HG02840 (cell line): ENCODE measurements at regions not wholly inside any gene's neighbourhood (a gene's known extent, or its start where the extent isn't known, plus 50 kb on each side); places are given as distances from the start of the nearest gene placed in this dataset.

Experiments used
- ATAC-seq: cut with Tn5 transposase; IDR thresholded peaks from one replicate; pipeline ENCODE4 v1.9.1; 2021; ENCODE audit warnings: mild to moderate bottlenecking, moderate library complexity, moderate number of reproducible peaks; ENCODE audit not compliant: unreplicated experiment, low FRiP score

DNA sequence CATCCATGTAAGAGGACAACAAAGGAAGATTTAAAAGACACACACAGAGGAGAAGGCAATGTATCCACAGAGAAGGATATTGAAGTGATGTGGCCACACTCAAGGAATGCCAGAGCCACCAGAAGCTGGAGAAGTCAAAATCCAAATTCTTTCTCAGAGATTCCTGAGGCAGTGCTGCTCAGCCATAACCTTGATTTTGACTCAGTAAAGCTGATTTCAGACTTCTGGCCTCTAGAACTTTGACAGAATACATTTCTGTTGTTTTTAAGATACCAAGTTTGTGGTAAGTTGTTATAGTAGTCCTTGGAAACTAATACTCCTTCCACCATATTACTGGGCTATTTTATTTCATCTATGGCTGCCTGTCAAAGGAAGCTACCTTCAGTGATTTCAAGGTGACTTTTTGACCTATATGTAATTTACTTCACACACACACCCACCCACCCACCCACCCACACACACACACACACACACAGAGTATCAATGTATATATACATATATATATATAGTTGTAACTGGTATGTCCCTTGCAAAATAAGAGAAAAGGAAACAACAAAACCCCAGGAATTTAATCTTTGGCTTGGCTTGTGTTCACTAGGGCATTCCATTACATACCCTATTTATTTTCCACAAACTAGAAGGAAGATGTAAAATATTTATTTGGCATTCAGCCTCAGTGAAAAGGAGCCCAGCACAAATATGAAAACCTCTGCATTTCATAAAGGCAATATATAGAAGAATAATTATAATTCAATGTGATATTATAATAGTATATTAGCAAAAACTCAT, 142.1 kb upstream of the PTGFR start:
- ATAC-seq: no peak

- no peak for ATAC-seq
Observed at GRCh38 chr1:78351551-78352216, 139.1 kb upstream of the PTGFR start.

GRCh38 chr1:78355656-78356055, 135.1 kb upstream of the PTGFR start:
- no peak for ATAC-seq

DNA sequence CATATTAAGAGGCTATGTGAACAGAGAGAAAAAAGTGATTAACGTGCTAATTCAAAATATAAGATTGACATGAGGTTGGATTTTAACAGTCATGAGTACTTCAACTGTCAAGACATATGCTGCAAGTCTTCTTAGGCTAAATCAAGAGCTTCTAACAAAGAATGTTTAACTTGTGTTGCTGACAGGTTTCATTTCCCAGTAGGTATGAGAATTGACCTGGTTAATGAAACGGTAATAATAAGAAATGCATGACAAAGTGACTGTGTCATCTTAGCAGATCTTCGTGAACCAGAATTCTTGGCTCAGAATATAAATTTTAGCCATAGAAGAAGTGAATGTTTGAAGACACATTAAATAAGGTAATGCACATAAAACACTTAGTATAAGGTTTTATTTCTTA, 132.6 kb upstream of the PTGFR start:
- no peak for ATAC-seq

GRCh38 chr1:78359666-78360065, 131.1 kb upstream of the PTGFR start:
- no peak for ATAC-seq

DNA sequence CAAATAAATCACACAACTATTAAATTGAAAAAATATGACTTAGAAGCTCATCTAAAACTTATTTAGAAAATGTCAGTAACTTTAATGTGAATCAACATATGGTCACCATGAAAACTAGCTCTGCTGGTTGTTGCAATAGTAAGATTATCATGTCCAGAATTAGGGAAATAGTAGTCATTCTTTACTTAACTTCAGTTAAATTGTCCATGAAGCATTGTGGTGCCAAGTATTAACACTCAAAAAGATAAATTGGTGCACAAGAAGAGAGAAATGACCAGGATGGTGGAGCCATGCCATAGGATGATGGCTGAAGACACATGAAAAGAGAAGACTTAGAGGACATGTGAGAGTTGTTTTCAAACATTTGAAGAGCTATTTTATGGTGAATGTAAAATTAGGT, 130.2 kb upstream of the PTGFR start:
- no peak for ATAC-seq

- no peak for ATAC-seq
Observed at GRCh38 chr1:78367700-78368099, 123.1 kb upstream of the PTGFR start.

DNA sequence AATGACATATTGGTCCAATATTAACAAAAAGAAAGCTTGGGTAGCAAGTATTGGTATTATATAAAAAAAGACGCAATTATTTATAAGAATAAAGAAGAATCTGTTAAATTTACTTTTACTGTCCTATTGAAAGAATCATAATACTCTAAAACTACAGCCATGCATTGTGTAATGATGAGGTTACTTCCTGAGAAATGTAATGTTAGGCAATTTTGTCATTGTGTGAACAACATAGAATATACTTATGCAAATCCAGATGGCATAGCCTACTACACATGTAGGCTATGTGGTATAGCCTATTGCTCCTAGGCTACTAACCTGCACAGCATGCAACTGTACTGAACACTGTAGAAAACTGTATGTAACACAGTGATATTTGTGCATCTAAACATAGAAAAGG, 121.2 kb upstream of the PTGFR start:
- no peak for ATAC-seq

DNA sequence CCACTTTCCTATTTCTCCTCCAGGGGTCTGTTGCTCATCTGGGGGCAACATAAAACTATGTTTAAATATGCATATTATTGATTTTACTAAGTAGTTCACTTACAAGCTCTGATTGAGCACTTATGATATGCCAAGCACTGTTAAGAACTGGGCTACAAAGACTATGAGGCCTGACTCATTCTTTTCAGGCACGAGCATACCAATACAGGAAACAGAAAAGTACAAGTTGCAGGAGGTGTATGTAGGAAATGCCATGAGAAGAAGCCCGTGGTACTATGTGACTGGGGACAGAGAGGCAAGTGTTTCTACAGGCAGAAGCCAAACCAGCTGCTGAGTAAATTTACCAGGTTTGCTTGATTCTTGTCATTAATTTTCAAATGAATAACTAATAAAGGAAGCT, 120.4 kb upstream of the PTGFR start:
- ATAC-seq: peak; percentile 64

- ATAC-seq: peak; percentile 72
Observed at GRCh38 chr1:78370779-78371482, 119.8 kb upstream of the PTGFR start.

DNA sequence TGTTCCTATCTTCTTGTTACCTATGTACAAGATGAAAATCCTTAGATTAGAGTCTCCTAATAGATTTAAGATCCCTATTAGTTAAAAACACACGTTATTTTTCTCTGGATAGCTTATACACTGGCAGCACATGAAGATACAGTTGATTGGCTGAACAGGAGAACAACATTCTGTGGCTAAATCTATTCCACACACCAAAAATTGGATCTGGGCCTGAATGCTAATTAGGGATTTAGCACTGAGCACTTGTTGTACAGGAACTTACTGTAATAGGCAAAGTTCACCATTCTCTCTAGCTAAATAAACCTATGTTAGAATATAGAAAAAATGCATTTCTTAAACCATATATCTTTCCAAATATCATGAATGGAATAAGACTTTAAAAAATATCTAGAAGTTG, 117.1 kb upstream of the PTGFR start:
- no peak for ATAC-seq

DNA sequence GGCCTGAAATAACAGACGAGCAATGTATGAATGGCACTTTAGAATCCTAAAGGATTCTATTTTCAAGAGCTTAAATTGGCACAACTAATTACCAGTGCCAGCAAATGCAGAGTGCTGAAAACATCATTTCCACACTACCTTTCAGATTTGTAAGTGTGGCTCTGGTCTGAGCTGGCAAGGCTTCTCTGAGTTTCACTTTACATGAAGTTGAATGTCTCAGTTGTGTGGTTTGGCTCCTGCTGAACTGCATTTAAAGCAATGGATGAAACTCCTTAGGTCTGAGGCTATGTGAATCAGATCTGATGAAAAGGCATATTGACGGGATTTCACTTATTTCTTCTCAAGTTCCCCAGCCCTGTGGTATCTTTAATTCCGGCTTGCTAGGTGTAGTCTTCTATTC, 114.8 kb upstream of the PTGFR start:
- no peak for ATAC-seq

DNA sequence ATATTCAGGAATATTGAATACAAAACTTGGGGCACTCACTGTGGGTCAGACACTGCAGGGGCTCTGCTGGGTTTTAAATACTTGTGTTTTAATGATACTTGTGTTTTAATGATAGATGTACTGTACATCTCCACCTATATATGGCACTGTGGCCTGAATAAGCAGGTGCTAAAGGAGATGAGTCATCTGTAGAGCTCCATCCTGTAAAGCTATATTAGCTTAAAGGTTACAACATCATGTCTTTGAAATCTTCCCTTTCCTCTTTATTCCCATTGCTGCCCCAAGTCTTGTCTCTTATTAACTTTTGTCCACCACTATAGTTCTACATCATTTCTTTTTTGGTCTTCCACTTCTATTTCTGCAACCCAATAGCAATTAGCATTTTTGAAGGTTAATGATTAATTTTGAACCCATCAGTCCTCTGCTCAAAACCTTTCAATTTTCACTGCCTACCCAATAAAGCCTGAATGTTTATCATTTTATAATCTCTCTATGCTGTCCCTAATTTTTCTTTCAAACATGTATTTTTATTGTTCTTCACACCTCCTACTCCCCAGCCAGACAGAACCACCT, 113.3 kb upstream of the PTGFR start:
- peak; percentile 97 for ATAC-seq

GRCh38 chr1:78383923-78384322, 106.9 kb upstream of the PTGFR start:
- ATAC-seq: no peak

GRCh38 chr1:78385744-78386462, 104.9 kb upstream of the PTGFR start:
- peak; percentile 97 for ATAC-seq

DNA sequence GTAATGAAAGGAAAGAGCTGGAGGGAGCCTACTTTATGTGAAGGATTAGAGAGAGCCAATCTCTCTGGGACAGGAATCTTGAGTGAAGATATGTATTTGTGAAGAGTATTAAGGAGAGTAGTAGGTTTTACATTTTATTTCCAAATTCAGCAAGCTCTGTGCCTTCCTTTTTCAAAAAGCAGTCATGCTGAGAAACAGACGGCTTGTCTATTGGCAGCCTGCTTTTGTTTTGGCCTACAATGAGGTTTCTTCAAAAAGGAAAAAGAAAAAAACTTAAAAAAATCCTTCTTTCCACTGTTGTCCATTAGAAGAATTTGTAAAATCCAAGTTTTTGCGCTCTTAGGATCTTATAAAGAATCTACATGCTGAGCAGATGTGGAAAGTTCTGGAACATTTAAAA, 103.6 kb upstream of the PTGFR start:
- no peak for ATAC-seq

- no peak for ATAC-seq
Observed at GRCh38 chr1:78387871-78388270, 102.9 kb upstream of the PTGFR start.

DNA sequence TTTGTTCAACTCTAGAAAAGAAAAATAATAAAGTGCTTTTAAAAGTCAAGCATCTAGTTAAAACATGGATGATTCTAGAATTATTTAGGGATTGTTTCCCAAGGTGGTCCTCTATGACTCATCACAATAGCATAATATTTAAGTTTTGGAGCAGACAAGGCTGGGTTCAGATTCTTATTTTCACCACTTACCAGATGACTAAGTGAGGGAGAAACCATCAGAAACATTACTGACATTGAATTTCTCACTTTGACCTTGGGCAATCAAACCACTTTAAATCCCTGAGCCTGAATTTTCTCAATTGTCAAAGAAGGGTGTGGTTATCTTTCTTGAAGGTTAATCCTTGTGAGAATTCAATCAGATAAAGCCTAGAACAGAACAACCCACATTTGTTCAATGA, 102.5 kb upstream of the PTGFR start:
- ATAC-seq: no peak

GRCh38 chr1:78401148-78401547, 89.6 kb upstream of the PTGFR start:
- ATAC-seq: no peak

GRCh38 chr1:78408192-78408591, 82.6 kb upstream of the PTGFR start:
- no peak for ATAC-seq

DNA sequence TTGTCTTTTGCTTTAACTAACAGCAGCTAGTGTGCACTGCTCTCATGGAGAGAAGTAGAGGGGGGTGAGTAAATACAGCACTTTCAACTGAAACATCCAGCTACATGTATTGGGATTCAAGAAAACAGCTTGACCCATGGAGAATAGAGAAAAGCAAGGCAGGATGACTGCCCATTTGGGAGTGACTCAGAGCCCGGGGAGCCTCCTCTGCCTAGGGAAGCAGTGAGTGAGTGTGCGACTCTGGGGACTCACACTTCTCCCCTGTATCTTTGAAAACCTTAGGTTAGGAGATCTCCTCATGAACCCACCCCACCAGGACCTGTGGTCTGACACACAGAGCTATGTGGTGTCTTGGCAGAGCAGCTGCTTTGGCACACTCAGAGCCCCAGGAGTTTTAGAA, 82.0 kb upstream of the PTGFR start:
- ATAC-seq: no peak
